ENCODE measurements at regions not wholly inside any gene's neighbourhood (a gene's known extent, or its start where the extent isn't known, plus 50 kb on each side); places are given as distances from the start of the nearest gene placed in this dataset.

DNA sequence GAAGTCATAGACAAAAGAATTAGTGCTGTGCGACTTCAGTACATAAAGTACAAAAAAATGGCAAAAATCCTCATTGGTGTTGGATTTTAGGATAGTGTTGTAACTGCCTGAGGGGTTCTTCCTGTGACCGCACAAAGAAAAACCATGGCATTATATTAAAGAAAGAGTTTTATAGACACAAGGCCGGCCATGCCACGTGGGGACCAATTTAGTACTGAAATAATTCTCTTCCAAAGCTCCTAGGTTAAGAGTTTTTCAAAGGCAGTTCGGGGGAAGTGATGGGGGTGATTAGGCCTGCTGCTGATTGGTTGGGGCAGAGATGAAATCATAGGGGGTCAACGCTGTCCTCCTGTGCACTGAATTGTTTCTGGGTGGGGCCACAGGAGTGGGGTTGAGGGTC, 150.9 kb upstream of the EEA1 start:
- Histone ChIP-seq H3K56ac (replicated peaks; ENCODE audit: insufficient read length, low read depth, low read length) (no peak overlapping the region), H2AK5ac (ENCODE audit: low read depth, low read length) (no peak overlapping the region), H3K27ac (ENCODE audit: low read depth, low read length) (peak overlapping the region; percentile 48; the same call in 1 of the 2 replicates), H3K4me1 (replicated peaks in 1 of 4; ENCODE audit: control insufficient read depth in 3 of 4, insufficient read depth in 4 of 4, low read length in 3 of 4) (peaks cover 3 to 16% (median 12%) of the 10 kb centered on the region in 4 experiments; a peak in 6 of 7 replicates), H3K4me3 (ENCODE audit: extremely low read depth in 1 of 4, insufficient read depth in 2 of 4, low read depth in 3 of 4, low read length in 4 of 4) (peak overlapping the region in 1 of 4 experiments; percentile 27; a peak in 1 of 8 replicates), H3K4ac (replicated peaks; ENCODE audit: insufficient read length, low read depth, low read length) (no peak overlapping the region), H3K36me3 (ENCODE audit: control insufficient read depth in 2 of 4, insufficient read depth in 4 of 4, low read length in 3 of 4) (no peaks in the 10 kb centered on the region), H3K79me1 (ENCODE audit: low read depth, low read length) (no peaks in the 10 kb centered on the region), H2BK120ac (replicated peaks; ENCODE audit: low read depth, low read length) (peak overlapping the region; percentile 91), H4K5ac (ENCODE audit: insufficient read length, low read depth, low read length) (peak overlapping the region; percentile 53), H2BK20ac (ENCODE audit: low read length) (no peak overlapping the region; the same call in 1 of the 2 replicates), H2BK12ac (ENCODE audit: low read depth, low read length) (no peak overlapping the region; the same call in 1 of the 2 replicates), H3K9me3 (ENCODE audit: insufficient read depth in 2 of 2, low read depth in 1 of 2, low read length in 1 of 2) (0 out of 4 replicates have a peak, but pooled peaks cover 0 to 4% of the 10 kb centered on the region in 2 experiments), H3K27me3 (replicated peaks in 1 of 4; ENCODE audit: control insufficient read depth in 3 of 4, extremely low read depth in 1 of 4, insufficient read depth in 3 of 4, low read length in 3 of 4) (no peaks in the 10 kb centered on the region; a peak in 1 of 7 replicates), H4K20me1 (replicated peaks in 1 of 2; ENCODE audit: control insufficient read depth in 1 of 2, insufficient read depth in 2 of 2, low read length in 2 of 2) (no peaks in the 10 kb centered on the region), H2BK15ac (ENCODE audit: low read length) (no peak overlapping the region), H2BK5ac (ENCODE audit: low read depth, low read length) (peak overlapping the region; percentile 94; the same call in 1 of the 2 replicates), H3K9ac (replicated peaks in 1 of 4; ENCODE audit: extremely low read depth in 1 of 4, low read depth in 3 of 4, low read length in 3 of 4) (no peak overlapping the region), H3K23ac (ENCODE audit: insufficient read length) (no peak overlapping the region), H3K4me2 (ENCODE audit: insufficient read depth in 1 of 2, low read depth in 2 of 2, low read length in 2 of 2) (peak overlapping the region; percentile 59 to 88), H3K14ac (ENCODE audit: insufficient read length) (no peak overlapping the region), H4K91ac (replicated peaks; ENCODE audit: insufficient read length, low read length) (peak overlapping the region; percentile 84), H2AFZ (ENCODE audit: low read length) (0 out of 2 replicates have a peak overlapping the region, but pooled peaks have one; percentile 6), H4K8ac (ENCODE audit: extremely low read depth, insufficient read depth, low read length) (no peak overlapping the region), H3K79me2 (ENCODE audit: control insufficient read depth in 1 of 2, insufficient read depth in 2 of 2, low read length in 2 of 2) (no peaks in the 10 kb centered on the region), H3K18ac (ENCODE audit: extremely low read depth, low read length) (peak overlapping the region; percentile 81), H3K23me2 (ENCODE audit: low read depth, low read length) (no peaks in the 10 kb centered on the region; the same call in 1 of the 2 replicates)
- DNase-seq (ENCODE audit: low read depth in 1 of 2, low spot score in 2 of 2) (no peak), FAIRE-seq (no peak)
- 68% methylated on average over 6 of the region's 6 CpGs; no CpG with 5 or more reads in 1 of the 2 experiments for WGBS, 2 experiments (ENCODE audit: extremely low coverage in 1 of 2, insufficient coverage in 1 of 2, insufficient read length in 1 of 2, insufficient replicate concordance in 2 of 2, low coverage in 1 of 2, low lambda C conversion rate in 2 of 2, missing lambda C conversion rate in 1 of 2)
- ChIA-PET CTCF (ENCODE audit: partially characterized antibody) (interaction anchor here (0.6 to 1.3 kb wide), 6 partner anchors 18 to 960 kb away, joined by 3 to 4 read pairs (median 4); no protein-coding TSS in a partner anchor), POLR2A (ENCODE audit: partially characterized antibody) (interaction anchor here (1.2 to 1.6 kb wide), 4 partner anchors 18 to 293 kb away, joined by 3 to 4 read pairs (median 3); no protein-coding TSS in a partner anchor)
- TF ChIP-seq CTBP2 (IDR thresholded peaks at IDR 0.05; ENCODE audit: borderline replicate concordance, insufficient read depth, insufficient read length, low read length) (no peak), SP2 (IDR thresholded peaks at IDR 0.05; ENCODE audit: low read length) (no peak), TCF12 (IDR thresholded peaks at IDR 0.05; ENCODE audit: low read depth, low read length) (no peak), POLR2AphosphoS5 (IDR thresholded peaks at IDR 0.05; ENCODE audit: low read depth, low read length) (no peak), HDAC2 (IDR thresholded peaks at IDR 0.05; ENCODE audit: borderline replicate concordance in 1 of 2, low read depth in 2 of 2, low read length in 2 of 2) (no peak), KDM4A (IDR thresholded peaks at IDR 0.05; ENCODE audit: low read depth, low read length, severe bottlenecking) (no peak), SIN3A (conservative IDR thresholded peaks at IDR 0.05 in 1 of 2, IDR thresholded peaks at IDR 0.05 in 1 of 2; ENCODE audit: low read depth in 1 of 2, low read length in 2 of 2) (no peak), GABPA (IDR thresholded peaks at IDR 0.05; ENCODE audit: borderline replicate concordance, insufficient read depth, low read length) (no peak), YY1 (IDR thresholded peaks at IDR 0.05; ENCODE audit: low read depth, low read length) (no peak), FOSL1 (IDR thresholded peaks at IDR 0.05; ENCODE audit: insufficient read depth, low read depth, low read length) (no peak), EGR1 (IDR thresholded peaks at IDR 0.05; ENCODE audit: borderline replicate concordance, low read depth, low read length) (no peak), MAFK (IDR thresholded peaks at IDR 0.05; ENCODE audit: low read depth, low read length) (no peak), EZH2 (IDR thresholded peaks at IDR 0.05; ENCODE audit: low read depth, low read length, severe bottlenecking) (no peak)

Data from H1 (cell line).